ENCODE measurements at regions not wholly inside any gene's neighbourhood (a gene's known extent, or its start where the extent isn't known, plus 50 kb on each side); places are given as distances from the start of the nearest gene placed in this dataset.

DNA sequence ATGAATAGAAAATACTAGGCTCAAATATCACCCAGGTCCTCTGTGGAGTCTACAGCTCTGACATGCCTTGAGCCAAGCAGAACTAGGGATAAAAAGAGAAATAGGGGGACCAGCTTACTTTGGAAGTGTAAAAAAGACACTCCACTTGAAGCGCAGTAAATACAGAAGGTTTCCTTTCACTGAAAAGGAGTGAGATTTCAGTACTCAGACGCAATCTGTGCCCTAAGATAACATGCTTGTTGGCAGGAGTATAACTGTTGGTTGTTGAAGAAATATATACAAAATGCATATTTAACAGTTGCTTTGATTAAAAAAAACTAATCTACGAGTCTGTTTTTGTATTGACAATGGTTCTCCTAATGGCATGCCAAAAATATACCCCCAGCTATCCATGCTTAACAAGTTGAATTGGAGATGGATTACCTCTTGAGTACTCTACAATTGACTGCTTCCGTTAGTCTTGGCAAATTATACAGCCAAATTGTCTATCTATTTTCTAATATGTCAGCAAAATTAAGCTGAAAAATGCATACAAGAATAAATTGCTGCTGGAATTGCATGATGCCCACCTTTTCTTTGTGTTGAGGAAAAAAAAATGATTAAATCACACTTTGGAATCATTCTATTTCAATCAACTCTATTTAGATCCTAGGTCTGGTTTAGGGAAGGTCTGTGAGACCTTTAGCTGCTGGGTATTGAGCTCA, 91.6 kb downstream of the FAT3 start:
- TF ChIP-seq EZH2 (IDR thresholded peaks at IDR 0.05; ENCODE audit: insufficient read depth, poor library complexity, severe bottlenecking) (no peak), EZH2phosphoT487 (IDR thresholded peaks at IDR 0.05; ENCODE audit: insufficient read depth, low read depth) (no peak)

All from GM23248 (cell line).